ENCODE measurements at regions not wholly inside any gene's neighbourhood (a gene's known extent, or its start where the extent isn't known, plus 50 kb on each side); places are given as distances from the start of the nearest gene placed in this dataset.
A peak's percentile ranks its signal among the peaks of the same experiment; 100 is the strongest.

DNA sequence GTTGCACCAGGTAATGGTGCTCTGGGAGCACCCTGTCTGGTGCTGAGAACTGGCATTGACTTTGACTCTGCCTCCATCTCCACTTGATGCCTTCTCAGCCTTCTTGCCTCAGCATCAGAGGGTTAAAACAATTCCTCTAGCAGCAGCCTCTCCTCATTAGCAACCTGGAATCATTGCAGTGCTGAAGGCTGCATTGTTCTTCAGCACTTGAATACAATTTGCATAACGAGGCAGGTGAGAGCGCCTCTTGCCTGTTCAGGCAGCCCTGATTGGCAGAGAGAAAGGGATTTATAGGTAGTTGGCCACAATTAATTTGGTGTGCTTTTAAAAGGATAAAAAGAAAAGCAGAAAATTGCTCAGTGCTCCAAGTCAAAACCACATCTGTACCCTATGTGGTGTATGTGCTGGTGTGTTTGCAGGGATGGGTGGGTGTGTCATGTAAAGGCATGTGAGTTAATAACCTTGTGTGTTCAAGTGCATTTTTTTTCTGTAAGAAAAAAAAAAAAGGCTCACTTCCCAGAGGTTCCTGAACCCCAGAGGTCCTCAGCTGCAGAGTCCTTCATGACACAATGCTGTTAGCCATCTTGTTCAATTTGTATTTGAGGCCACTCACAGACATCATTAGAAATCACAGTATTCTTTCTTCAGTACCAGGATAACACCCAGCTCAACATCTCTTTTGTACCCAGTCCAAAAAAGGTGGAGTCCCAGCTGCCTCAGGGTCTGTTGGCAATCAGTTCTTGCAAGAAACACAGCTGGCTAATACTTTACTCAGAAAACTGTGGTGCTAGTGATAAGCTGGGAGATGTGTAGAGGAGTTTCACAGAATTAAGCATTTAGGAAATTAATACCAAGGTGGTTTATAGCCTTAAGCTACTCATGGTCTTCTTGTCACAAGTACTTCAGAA lies 385.6 kb downstream of the GRIN2B start:
- DNase-seq (ENCODE audit: low read depth in 2 of 2) = no peak

DNA sequence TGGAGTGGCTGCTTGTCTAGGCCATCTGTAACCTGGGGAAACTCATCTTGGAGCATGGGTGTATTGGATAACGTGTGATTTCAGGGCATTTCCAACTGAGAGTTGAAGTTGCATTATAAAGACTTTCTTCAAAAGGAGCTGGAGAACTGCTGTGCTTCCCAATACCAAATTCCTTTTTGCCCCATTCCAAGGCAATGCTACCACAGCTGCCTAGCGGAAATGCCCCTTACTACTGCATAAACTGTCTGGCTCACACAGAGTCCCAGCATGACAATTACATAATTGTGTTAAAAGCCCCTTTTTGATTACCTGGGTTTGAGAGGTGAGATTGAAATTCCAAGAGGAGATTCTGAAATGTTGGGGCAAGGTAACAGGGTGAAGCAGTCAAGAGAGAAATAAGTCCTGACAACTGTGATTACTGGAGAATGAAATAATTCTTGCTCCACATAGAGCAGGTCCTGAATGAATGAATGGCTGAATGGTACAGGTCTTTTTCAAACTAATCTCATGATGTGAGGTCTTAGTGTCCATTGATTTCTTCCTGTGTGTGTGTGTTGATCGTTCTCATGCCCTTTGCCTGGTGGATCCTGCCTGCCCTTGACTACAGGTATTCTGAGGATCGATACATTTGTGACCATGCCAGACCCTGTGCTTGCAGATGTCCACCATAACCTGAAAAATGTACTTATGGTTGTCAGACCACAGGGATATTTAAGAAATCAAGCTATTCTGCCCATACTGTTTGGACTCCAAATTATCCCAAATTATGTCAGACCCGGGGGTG lies 386.5 kb downstream of the GRIN2B start:
- no peak for DNase-seq (ENCODE audit: low read depth in 2 of 2)

DNA sequence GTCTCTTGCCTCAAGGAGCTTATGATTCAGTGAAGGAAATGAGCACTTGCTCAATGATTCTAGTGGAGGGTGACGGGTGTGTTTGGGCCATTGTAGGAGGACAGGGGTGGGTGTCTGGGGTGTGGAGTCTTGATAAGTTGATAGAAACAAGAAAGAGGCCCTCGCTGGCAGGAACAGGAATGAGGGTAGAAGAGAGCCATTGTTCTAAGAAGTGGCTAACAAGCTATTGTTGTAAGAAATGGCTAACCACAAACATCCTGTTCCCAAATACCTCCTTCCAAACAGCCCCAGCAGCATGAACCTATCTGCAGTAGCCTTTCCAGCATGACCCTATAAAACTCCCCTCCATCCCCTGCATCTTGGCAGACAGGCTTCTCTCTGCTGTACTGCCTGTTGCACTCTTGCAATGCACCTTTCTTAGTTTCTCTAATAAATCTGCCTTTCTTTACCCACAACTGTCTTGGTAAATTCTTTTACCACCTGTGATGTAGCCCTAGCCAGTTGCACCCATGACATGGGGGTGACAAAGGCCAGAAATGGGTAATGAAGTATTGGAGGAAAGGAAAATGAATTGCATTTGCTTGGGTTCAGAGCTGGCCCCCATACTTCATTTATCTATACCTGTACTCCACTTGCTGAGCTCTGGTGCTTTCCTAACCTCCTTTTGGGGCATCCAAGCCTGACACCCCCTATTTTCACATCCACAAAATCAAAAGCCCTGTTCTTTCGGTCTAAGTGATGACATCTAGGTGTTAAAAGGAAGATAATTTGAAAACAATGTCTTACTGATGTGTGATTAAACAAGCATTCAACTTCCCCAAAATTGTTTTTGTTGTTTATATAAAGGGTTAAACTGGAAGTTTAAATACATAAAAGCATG lies 389.1 kb downstream of the GRIN2B start:
- DNase-seq (ENCODE audit: low read depth in 2 of 2) = no peak

- no peak for DNase-seq (ENCODE audit: low read depth in 2 of 2)
These were observed 389.9 kb downstream of the GRIN2B start for GRCh38 chr12:13591488-13591887.

- DNase-seq (ENCODE audit: low read depth in 2 of 2) = no peak
These were observed 390.3 kb downstream of the GRIN2B start for GRCh38 chr12:13591059-13591458.

- no peak for DNase-seq (ENCODE audit: low read depth in 2 of 2)
These were observed 392.0 kb downstream of the EMP1 start for GRCh38 chr12:13588574-13588973.

GRCh38 chr12:13587721-13588390 lies 391.3 kb downstream of the EMP1 start:
- no peak for DNase-seq (ENCODE audit: low read depth in 2 of 2)

- DNase-seq (ENCODE audit: low read depth in 2 of 2) = no peak
These were observed 389.8 kb downstream of the EMP1 start for GRCh38 chr12:13586361-13586760.

- no peak for DNase-seq (ENCODE audit: low read depth in 2 of 2)
These were observed 388.0 kb downstream of the EMP1 start for GRCh38 chr12:13584541-13584940.

- DNase-seq (ENCODE audit: low read depth in 2 of 2) = no peak
These were observed 387.1 kb downstream of the EMP1 start for GRCh38 chr12:13583630-13584029.

DNA sequence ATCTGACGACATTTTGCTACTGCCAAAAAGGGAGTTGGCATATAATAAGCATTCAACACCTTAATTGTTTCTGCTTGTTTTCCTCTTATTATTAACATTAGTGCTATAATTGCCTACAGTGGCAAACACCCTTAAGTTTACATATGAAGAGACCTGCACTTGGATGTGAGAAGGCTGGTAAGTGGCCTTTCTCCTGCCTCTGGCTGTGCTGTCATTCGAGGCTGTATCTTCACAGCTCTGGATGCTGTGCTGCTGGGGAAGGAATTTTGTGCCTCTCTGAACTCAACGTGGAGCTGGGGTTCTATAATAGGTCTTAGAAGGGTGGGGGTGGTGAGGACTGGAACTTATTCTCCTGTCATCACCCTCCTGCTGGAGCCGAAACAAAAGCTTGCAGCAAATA lies 385.9 kb downstream of the EMP1 start:
- DNase-seq (ENCODE audit: low read depth in 2 of 2) = no peak

DNA sequence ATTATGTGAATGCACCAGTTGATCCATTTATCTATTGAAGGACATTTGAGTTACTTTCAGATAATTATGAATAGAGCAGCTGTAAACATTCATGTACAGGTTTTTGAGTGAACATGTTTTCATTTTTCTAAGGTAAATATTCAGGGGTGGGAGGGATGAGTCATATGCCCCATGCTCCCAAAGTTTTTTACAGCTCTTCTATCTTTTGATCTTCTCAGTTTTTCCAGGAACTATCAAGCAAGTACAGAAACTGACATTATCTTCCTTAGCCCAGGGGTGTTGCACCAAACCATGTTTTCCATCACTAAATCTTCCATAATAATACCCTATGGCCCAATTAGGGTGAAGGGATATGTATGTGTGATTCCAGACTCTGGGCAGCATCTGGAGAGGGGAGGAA lies 384.5 kb downstream of the EMP1 start:
- DNase-seq (ENCODE audit: low read depth in 2 of 2) = no peak

- DNase-seq (ENCODE audit: low read depth in 2 of 2) = no peak
These were observed 383.7 kb downstream of the EMP1 start for GRCh38 chr12:13580206-13580605.

DNA sequence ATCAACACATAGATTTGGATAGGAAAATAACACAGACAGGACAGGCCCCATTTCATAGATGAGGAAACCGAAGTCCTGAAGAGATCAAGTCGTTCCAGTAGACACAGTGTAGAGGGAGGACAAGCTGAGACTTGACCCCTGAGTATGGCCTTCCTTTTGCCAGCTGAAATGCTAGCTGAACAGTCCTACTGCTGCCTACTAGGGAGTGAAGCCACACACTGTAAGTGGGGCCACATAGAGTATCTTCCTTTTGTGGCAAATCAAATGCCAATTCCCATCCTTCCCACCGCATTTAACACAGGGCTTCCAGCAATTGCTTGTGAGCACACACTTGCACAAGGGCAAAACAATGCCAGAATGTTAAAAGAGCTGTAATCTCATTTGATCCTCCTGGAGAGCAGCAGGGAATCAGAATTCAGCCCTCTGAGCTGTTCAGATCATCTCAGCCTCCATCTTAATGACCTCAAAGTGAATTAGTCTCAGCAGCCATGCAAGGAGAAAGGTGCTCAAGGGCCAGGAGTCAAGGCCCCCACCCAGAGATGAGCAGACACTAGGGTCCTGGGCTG lies 380.5 kb downstream of the EMP1 start:
- no peak for DNase-seq (ENCODE audit: low read depth in 2 of 2)

DNA sequence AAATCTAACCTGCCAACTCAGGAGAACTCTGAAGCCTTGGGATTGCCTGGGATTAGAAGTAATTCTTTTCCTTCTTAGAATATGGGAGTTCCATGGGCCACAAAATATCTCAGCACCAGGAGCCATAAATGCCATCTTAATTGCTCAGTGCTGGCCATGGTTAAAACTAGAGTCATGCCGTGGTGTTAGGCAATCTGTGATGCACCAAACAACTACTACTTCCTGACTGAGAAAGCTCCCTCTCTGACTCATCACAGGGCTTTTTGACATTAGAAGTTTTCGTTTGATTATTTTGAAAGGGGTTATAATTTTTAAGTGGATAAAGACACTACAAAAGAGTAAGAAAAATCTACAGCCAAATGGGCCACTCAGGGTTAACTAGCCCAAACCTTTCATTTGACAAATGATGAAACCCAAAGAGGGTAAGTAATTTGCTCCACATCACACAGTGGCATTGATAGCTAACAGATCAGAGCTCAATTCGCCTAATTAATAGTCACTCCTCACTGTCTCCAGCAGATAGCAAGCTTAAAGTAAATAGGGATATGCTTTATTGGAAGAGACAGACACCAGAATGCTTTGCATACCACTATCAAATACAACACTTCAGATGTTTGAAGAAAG lies 377.3 kb downstream of the EMP1 start:
- DNase-seq (ENCODE audit: low read depth in 2 of 2) = peak; percentile 52 to 53

GRCh38 chr12:13571035-13571434 lies 374.5 kb downstream of the EMP1 start:
- no peak for DNase-seq (ENCODE audit: low read depth in 2 of 2)

- no peak for DNase-seq (ENCODE audit: low read depth in 2 of 2)
These were observed 373.6 kb downstream of the EMP1 start for GRCh38 chr12:13570005-13570694.

- peak in 1 of 2 experiments; percentile 5 for DNase-seq (ENCODE audit: low read depth in 2 of 2)
These were observed 369.8 kb downstream of the EMP1 start for GRCh38 chr12:13566292-13566691.

- DNase-seq (ENCODE audit: low read depth in 2 of 2) = no peak
These were observed 367.8 kb downstream of the EMP1 start for GRCh38 chr12:13564266-13564810.

DNA sequence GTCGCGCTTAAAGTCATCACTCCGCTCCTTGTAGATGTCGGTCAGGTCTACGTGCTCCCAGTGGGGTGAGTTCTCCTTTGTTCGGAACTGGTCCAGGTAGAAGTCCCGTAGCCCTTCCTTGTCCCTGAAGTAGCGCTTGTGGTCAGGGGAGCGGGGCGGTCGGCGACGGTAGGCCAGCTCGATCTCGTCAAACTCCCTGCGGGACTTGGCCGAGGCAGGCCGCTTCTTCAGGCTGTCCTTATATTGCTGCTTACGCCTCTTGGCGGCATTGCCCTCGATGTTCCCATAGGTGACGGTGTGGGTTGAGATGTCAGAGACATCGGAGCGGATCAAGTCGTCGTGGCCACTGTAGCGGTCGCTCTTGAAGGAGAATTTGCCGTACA lies 367.2 kb downstream of the EMP1 start:
- DNase-seq (ENCODE audit: low read depth in 2 of 2) = no peak

All from fibroblast of skin of left biceps (primary cell).